HG02571 (cell line): ENCODE measurements at regions not wholly inside any gene's neighbourhood (a gene's known extent, or its start where the extent isn't known, plus 50 kb on each side); places are given as distances from the start of the nearest gene placed in this dataset.

Experiments used
- ATAC-seq: cut with Tn5 transposase; IDR thresholded peaks from one replicate; pipeline ENCODE4 v1.9.1; 2021; ENCODE audit warnings: mild to moderate bottlenecking, moderate library complexity; ENCODE audit not compliant: unreplicated experiment

DNA sequence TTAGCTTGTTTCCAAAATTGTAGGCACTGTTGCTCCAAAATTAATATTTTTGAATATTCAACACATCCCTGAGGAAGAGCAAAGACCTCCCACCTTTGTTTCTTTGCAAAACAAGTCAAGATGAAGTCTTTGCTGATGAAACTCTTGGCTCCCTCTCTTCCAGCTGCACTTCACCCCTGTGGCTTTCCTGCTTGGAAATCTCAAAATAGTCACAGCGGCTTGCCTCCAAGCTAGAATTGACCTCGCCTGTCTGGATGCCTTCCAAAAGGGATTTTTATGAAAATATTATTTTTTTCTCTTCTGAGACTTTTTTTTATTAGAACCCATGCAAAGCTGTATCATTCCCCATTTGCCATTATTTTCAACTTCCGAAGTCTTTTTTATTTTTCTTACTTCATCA is 71.1 kb upstream of the MROH9 start:
- ATAC-seq, result no peak

DNA sequence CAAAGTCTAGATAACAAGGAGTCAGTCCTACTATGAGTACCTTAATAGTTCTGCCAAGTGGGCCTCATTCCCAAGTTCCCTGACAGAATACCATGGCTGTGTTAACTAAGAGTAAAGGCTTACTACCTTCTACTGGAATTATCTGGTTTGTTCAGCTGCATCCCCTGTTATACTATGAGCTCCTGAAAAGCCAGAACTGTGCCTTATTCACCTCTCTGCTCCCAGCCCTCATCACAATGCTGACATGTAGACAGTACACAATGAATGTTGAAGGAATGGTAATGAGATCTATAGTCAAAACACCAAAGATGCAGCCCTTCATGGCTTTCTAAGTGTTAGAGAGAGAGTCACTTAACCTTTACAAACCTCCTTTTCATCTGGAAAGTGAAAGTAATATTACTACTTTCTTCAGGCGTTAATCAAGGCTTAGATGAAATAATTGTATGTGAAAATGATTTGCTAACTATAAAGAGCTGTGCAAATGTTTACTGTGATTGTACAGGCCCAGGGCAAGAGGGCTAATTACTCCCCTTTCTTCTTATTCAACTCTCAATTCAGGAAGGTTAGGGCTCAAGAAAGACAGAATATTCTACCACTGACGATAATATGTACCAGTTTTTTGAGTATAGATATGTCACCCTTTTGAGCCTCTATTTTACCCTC is 70.3 kb upstream of the MROH9 start:
- no peak for ATAC-seq

DNA sequence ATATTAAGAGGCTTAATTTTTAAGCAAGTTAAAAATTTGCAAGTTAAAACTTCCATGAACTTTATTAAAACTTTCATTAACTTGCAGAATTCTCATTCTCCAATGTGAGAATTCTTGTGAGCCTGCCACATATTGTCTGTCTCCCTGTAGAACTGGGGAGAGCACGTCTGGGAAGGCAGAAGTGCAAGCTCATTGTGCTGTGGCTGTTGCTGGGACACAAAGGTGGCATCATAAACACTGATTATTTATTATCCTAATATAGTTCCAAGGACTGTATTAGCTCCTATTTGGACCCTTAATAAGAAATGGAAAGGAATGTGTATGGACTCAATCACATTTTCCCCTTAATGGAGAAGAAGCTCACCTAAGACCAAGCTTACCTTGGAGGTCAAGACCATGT is 68.7 kb upstream of the MROH9 start:
- ATAC-seq, result no peak

DNA sequence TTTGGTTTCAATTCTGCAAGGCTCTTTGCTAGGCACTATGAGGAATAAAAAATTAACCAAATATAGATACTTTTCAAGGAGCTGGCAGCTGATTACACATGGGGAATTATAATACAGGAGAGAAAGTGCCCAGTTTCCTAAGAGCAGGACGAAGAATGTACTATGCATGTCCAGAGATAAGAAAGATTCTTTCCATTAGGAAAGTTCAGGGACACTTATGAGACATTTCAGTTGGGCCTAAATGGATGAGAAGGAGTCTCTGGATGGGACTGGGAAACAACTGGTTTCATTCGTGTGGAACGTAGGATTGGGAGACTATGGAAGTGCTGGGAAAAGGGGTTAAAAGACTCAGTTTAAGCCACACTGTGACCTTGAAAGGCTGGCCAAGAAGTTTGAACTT is 63.5 kb upstream of the MROH9 start:
- ATAC-seq, result no peak

DNA sequence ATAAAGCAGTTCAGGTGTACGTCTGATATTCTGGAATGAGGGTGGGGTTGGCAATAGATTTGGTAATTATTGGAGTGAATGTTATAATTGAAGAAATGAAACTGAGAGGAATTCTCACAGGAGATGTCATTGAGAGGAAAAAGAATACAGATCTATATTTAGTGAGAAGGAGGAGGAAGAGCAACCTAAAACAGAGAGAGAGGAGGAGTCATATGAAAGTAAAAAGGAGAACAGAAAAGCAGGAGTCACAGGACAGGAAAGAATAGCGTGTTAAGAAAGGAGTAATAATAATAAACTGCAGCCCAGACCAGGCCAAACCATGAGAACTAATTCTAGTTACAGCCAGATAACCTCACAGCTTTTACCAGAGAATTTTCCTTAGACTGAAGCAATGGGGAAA is 62.7 kb upstream of the MROH9 start:
- peak; percentile 81 for ATAC-seq

DNA sequence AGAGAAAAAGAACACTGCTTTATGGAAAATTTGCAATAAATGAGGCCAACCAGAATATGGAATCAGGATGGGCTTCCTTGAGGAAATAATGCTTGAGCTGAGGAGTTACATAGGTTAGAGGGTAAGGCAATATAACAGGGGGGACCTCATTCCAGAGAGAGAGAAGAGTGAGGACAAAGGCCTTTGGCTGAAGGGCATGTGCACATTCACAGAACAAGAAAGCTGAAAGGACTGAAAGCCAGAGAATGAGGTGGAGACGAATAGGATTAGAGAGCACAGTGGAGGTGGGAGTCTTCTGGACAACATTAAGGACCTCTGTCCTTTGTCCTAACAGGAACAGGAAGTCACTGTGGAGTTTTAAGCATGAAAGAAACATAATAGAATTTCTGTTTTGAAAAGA is 60.7 kb upstream of the MROH9 start:
- ATAC-seq, result no peak

DNA sequence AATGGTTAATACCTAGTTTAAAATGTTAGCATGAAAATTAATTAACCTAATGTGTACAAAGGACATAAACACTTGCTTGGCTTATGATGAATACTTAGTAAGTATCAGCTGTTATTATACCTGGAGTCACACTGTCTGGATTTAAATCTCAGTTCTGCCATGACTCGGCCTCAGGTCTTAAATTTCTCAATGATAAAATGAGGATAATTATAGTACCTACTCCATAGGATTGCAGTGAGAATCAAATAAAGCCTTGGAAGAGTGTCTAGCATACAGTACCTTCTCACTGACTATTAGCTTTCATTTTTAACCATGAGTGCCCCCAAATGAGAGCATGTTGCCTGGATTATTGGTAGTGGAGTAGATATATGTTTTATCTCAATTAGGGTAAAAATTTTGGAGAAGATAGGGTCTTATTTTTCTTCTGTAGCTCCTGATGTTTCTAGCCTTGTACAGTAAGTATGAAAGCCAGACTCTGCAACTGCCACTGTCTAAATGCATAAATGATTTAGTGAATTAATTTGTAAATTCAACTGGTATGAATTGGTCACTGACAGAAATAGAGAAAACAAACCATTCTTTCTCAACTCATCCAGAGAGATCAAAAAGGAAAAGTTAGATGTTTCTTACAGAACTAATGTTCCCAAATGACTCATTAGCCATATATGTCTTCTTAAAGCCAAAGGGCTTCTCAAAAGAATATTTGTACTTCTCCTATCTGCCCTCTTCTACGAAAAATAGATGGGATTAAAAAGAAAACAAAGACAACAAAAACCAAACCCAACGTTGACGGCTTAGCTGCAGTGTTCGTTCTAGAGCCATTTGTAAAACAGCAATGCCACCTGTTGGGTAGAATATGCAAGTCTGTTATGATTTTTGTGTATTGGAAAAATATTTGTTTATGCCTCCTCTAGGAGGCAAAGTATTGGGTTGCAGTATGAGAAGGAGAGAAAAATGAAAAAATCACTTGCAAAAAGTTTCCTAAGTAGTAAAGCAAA is 53.8 kb upstream of the MROH9 start:
- ATAC-seq, result no peak
